ENCODE measurements at regions not wholly inside any gene's neighbourhood (a gene's known extent, or its start where the extent isn't known, plus 50 kb on each side); places are given as distances from the start of the nearest gene placed in this dataset.

- DNase-seq (ENCODE audit: low read depth): no peak
- H3K4me3 ChIP-seq (ENCODE audit: low read depth, low read length): no peak overlapping the region
- TF ChIP-seq, protein P1, sequence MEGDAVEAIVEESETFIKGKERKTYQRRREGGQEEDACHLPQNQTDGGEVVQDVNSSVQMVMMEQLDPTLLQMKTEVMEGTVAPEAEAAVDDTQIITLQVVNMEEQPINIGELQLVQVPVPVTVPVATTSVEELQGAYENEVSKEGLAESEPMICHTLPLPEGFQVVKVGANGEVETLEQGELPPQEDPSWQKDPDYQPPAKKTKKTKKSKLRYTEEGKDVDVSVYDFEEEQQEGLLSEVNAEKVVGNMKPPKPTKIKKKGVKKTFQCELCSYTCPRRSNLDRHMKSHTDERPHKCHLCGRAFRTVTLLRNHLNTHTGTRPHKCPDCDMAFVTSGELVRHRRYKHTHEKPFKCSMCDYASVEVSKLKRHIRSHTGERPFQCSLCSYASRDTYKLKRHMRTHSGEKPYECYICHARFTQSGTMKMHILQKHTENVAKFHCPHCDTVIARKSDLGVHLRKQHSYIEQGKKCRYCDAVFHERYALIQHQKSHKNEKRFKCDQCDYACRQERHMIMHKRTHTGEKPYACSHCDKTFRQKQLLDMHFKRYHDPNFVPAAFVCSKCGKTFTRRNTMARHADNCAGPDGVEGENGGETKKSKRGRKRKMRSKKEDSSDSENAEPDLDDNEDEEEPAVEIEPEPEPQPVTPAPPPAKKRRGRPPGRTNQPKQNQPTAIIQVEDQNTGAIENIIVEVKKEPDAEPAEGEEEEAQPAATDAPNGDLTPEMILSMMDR (IDR thresholded peaks at IDR 0.05; ENCODE audit: insufficient read depth, low read depth, low read length): no peak
Measured at GRCh38 chr18:40019797-40020392, 1935.1 kb upstream of the PIK3C3 start.

- H3K4me3 ChIP-seq (ENCODE audit: low read depth, low read length): peak overlapping the region; percentile 32
- TF ChIP-seq, protein P1 (IDR thresholded peaks at IDR 0.05; ENCODE audit: insufficient read depth, low read depth, low read length): no peak
- peak; percentile 14 for DNase-seq (ENCODE audit: low read depth)
Measured at GRCh38 chr18:40018266-40018665, 1936.8 kb upstream of the PIK3C3 start.

GRCh38 chr18:40017021-40017420 is 1938.0 kb upstream of the PIK3C3 start:
- H3K4me3 ChIP-seq (ENCODE audit: low read depth, low read length): no peak overlapping the region
- no peak for DNase-seq (ENCODE audit: low read depth)
- TF ChIP-seq, protein P1 (IDR thresholded peaks at IDR 0.05; ENCODE audit: insufficient read depth, low read depth, low read length): no peak

DNA sequence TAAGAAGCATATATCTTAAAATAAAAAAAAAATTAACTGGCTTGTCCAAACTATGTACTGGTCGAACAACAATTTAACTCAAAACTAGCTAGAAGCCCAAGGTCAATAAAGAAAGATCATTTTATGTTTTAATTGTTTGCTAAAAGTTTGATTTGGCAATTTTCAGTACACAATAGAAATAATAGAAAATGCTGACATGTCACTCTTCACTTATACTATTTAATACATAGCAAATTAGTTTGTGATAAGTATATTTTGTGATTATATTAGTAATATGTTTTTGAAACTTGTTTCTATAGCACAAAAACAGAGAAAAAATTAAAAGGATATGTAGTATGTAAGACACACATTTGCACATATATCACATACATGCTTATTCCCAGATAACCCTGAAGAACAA is 1938.6 kb upstream of the PIK3C3 start:
- H3K4me3 ChIP-seq (ENCODE audit: low read depth, low read length): no peak overlapping the region
- no peak for DNase-seq (ENCODE audit: low read depth)
- TF ChIP-seq, protein P1 (IDR thresholded peaks at IDR 0.05; ENCODE audit: insufficient read depth, low read depth, low read length): no peak

- DNase-seq (ENCODE audit: low read depth): peak; percentile 20
- H3K4me3 ChIP-seq (ENCODE audit: low read depth, low read length): no peak overlapping the region
- TF ChIP-seq, protein P1 (IDR thresholded peaks at IDR 0.05; ENCODE audit: insufficient read depth, low read depth, low read length): no peak
Measured at GRCh38 chr18:40013001-40013609, 1941.9 kb upstream of the PIK3C3 start.

- TF ChIP-seq, protein P1 (IDR thresholded peaks at IDR 0.05; ENCODE audit: insufficient read depth, low read depth, low read length): no peak
- no peak for DNase-seq (ENCODE audit: low read depth)
- H3K4me3 ChIP-seq (ENCODE audit: low read depth, low read length): no peak overlapping the region
Measured at GRCh38 chr18:40011201-40011600, 1943.8 kb upstream of the PIK3C3 start.

GRCh38 chr18:40006634-40007033 is 1948.4 kb upstream of the PIK3C3 start:
- DNase-seq (ENCODE audit: low read depth): no peak
- TF ChIP-seq, protein P1 (IDR thresholded peaks at IDR 0.05; ENCODE audit: insufficient read depth, low read depth, low read length): no peak

More at GRCh38 chr18:40006634-40007033, 1948.4 kb upstream of the PIK3C3 start:
- no peak overlapping the region for H3K4me3 ChIP-seq (ENCODE audit: low read depth, low read length)

Measured in fibroblast of villous mesenchyme (primary cell).